Tongue (tissue), 1 donor: ENCODE measurements at regions not wholly inside any gene's neighbourhood (a gene's known extent, or its start where the extent isn't known, plus 50 kb on each side); places are given as distances from the start of the nearest gene placed in this dataset.
A peak's percentile ranks its signal among the peaks of the same experiment; 100 is the strongest.
"Not testable (repeated sequence)": the region's sequence is repeated elsewhere in the genome, so short reads cannot be mapped to it uniquely, and the experiment has no call there.

Experiments used
- DNase-seq: peaks from one replicate; pipeline ENCODE4 v3.0.0-alpha.2; 2015

DNA sequence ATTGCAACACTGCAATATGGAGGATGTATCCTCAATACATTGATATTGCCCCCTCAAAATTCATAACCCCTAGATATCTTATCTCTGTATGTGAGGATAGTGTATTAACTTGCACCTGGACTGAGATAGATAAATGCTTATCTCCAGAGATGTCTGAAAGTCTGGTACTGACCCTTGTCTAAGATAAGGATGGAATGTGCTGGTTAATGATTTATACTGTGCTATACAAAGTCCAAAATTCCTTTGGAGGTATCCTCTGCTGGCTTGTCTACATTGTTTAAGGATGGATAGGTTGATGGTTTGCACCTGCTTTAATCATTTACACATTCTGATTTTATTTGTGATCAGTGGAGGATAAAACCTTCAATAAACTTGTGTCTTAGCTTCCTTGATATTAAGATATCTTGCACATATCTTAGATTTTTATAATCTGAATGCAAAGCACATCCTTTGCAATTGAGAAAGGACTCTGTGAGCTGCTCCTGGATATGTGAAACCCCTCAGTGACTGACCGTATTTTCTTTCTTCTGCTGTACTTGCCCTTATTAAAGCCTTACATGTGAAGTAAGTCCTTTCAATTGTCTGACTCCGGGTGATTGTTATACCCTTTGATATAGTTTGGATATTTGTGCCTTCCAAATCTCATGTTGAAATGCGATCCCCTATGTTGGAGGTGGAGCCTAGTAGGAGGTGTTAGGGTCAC, 430.3 kb upstream of the MAOA start:
- no peak for DNase-seq

- peak; percentile 77 for DNase-seq
These were observed 417.6 kb upstream of the MAOA start for GRCh38 chrX:43238461-43238945.

DNA sequence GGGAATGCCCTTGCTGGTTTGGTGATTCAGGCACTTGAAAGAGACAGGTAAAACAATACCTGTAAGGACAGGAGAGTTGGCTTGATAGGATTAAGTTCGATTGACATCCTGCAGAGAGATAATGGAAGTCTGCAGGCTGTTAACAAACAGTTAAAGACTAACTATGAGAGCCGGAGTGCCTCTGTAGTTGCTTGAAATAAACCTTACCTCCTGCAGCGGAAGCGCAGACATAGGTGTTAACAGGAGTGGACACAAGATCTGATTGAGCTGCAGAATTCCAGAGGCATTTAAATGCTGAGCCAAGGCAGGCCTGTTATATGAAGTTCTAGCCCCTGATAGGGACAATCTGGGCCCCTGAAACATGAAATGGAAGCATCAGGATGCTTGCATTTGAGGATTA, 416.7 kb upstream of the MAOA start:
- DNase-seq, result no peak

DNA sequence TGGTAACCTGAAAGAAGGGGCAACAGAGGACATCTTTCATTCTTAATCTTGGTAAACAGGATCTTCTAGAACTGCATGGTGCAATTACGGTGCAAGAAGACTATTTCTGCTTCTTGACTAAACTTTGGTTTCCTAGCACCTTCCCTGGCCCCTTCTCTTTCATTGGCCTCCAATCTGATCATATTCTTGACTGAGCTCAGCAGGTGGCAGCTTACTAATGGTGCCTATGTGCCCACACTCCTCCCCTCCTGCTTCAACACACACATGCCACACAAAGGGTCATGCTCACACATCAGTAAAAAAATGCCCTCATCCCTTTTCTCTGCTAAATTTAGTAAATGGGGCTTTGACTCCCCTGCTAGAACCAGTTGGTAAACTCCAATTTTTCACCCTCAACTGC, 400.5 kb upstream of the MAOA start:
- DNase-seq, result no peak

- no peak for DNase-seq
These were observed 389.6 kb upstream of the MAOA start for GRCh38 chrX:43266487-43266886.

GRCh38 chrX:43267652-43268051, 388.4 kb upstream of the MAOA start:
- no peak for DNase-seq

GRCh38 chrX:43269201-43269600, 386.9 kb upstream of the MAOA start:
- DNase-seq, result peak; percentile 3

DNA sequence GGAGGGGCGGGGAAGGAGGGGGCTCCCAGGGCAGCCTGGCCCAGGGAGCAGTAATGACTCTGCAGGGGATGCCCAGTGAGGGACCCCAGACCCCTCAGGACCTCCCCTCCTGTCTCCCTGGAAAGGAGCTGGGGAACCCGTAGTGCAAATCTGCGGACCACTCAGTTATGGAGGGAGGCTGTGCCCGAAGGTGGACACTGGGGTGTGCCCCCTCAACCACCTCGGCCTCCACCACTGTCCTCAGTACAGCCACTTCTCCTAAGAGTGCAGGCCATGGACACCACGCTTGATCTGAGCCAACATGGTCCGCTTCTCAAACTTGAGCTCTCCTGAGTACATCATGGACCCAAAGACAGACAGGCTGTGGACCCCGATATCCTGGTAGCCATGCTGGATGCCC, 378.2 kb upstream of the MAOA start:
- DNase-seq, result no peak

- no peak for DNase-seq
These were observed 377.7 kb upstream of the MAOA start for GRCh38 chrX:43278440-43278839.

- no peak for DNase-seq
These were observed 376.7 kb upstream of the MAOA start for GRCh38 chrX:43279341-43279808.

- no peak for DNase-seq
These were observed 372.9 kb upstream of the MAOA start for GRCh38 chrX:43283187-43283586.

DNA sequence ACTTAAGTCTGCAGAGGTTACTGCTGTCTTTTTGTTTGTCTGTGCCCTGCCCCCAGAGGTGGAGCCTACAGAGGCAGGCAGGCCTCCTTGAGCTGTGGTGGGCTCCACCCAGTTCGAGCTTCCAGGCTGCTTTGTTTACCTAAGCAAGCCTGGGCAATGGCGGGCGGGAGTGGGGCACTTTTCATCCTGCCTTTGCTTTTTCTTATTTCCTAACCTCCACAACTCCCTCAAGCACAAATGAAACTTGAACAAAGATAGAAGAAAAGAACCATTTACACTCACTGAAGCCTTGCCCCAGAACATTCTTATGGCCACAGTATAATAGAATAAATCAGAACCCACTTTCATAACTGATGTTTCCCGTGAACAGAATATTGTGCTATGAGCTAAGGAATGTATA, 344.5 kb upstream of the MAOA start:
- DNase-seq, result not testable (repeated sequence)

- no peak for DNase-seq
These were observed 343.1 kb upstream of the MAOA start for GRCh38 chrX:43313035-43313434.

GRCh38 chrX:43314525-43314924, 341.6 kb upstream of the MAOA start:
- DNase-seq, result peak; percentile 2

GRCh38 chrX:43315622-43316021, 340.5 kb upstream of the MAOA start:
- no peak for DNase-seq

DNA sequence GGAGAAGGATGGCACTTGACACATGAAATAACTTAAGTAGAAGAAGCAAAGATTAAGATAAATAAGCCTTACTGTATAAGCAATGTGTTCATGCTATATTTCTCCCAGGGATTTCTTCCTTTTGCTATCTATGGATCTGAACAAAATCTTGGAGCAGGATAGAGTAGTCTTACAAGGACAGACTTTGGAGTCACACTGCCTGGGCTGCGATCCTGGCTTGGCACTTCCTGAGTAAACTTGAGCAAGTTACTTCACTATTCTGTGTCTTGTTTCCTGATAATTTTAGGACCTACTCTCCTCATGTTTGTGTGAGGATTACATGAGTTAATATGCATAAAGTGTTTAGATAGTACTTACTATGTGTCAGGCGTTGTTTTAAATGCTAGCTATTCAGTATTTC, 340.0 kb upstream of the MAOA start:
- no peak for DNase-seq

DNA sequence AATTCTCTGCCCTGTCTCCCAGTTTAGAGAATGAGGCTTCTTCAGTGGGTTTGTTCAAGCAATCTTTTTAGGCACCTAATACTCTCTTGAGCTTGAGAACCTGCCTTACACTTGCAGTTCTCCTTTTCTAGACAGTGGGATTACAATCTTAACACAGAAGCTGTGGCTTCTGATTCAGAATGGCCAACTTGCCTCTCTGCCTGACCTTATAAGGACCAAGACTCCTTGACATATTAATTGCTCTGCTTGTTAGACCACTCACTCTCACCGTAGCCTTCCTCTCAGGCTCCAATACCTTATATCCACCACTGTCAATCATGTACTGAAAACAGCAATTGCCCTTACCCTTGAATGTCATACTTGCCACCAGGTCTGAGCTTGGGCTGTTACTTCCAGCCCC, 338.7 kb upstream of the MAOA start:
- DNase-seq, result no peak

DNA sequence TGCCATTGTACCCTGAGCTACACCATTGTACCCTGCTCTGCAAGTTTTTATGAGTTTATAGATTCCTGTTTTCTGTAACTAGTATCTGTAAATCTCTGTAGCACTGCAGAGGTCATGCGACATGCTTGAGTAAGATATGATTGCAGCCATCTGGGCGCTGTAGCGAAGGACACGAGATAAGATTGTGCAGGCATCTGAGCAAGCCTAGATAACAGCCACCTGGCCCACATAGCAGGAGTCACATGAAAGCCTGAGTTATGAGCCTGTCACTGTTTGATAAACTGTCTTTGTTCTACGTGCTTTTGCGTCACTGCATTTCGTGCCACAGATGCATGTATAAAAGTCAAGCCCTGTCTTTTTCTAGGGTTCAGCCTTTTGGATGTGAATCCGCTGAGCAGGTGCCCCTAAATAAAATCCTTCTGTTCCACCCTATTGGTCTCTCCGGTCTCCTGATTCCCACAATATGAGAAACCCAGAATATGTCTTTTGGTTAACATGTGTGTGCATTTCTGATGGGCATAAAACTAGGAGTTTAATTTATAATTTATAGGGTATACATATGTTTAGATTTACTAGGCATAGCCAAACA, 327.6 kb upstream of the MAOA start:
- no peak for DNase-seq

DNA sequence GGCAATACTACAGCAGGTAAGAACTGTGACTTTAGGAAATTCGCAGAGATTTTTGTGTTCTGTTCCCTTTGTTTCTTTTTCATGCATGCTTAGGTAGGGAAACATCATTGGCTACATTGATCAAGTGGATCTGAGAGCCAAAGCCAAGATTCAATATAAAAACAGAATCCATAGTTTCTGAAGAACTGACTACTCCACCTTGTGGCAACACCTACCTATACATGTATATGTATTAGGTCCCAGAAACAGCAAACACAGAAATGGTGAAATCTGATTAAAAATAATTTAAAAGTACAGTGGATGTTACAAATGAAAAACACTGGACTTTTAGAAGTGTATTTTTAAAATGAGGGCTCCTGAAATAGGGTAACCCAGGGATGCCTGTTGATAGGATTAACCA, 322.6 kb upstream of the MAOA start:
- no peak for DNase-seq

- DNase-seq, result no peak
These were observed 310.9 kb upstream of the MAOA start for GRCh38 chrX:43345166-43345565.

- DNase-seq, result no peak
These were observed 306.7 kb upstream of the MAOA start for GRCh38 chrX:43349363-43349762.

- no peak for DNase-seq
These were observed 305.2 kb upstream of the MAOA start for GRCh38 chrX:43350935-43351334.

DNA sequence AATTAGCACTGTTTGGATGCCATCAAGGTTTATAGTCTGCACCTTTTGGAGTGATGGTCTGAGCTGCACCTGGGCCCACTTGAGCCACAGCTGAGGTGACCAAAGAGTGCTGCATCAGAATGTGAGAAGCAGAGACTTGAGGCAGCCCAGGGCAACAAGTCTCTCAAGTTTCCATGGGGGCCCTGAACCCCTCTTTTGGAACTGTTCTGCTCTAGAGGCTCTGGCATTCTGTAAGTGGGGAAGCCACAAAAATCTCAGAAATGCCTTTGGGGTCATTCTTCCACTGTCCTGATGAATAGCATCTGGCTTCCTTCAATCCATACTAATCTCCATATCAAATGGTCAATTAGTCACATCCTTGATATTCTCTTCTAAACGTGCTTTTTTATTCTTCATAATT, 298.4 kb upstream of the MAOA start:
- peak; percentile 7 for DNase-seq

DNA sequence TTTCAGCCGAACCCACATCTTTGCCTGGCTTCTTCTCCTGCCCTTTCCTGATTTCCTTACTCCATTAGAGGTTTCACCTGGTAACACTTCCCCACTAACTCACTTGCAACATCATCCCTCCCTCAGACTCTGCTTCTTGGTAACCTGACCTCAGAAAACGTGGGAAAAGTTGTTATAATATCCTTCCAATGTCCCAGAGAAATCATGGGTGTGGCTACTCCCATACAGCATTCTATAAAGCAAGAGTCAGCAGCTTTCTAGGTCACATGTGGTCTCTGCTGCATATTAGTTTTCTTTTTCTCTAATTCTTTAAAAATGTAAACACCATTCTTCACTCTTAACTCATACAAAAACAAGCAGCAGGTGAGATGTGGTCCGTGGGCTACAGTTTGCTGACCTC, 283.1 kb upstream of the MAOA start:
- DNase-seq, result no peak
